Suppressor macrophage treated with lipopolysaccharide for 1 hour (primary cell): ENCODE measurements at regions not wholly inside any gene's neighbourhood (a gene's known extent, or its start where the extent isn't known, plus 50 kb on each side); places are given as distances from the start of the nearest gene placed in this dataset.

Experiments used
- DNase-seq, 3 donors: peaks; one replicate each; pipeline ENCODE4 v3.0.0-alpha.2; 2020 to 2022

DNA sequence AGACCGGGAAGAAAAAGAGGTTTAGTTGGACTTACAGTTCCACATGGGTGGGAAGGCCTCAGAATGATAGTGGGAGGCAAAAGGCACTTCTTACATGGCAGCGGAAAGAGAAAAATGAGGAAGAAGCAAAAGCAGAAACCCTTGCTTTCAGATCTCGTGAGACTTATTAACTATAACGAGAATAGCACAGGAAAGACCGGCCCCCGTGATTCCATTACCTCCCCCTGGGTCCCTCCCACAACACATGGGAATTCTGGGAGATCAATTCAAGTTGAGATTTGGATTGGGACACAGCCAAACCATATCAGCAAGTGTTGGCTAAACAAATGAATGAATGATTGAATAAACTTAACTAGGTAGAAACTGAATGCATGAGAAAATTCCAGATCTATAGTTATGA is 85.3 kb upstream of the PARP11 start:
- DNase-seq = peak in 2 of 3 donors; percentile 19 to 35

DNA sequence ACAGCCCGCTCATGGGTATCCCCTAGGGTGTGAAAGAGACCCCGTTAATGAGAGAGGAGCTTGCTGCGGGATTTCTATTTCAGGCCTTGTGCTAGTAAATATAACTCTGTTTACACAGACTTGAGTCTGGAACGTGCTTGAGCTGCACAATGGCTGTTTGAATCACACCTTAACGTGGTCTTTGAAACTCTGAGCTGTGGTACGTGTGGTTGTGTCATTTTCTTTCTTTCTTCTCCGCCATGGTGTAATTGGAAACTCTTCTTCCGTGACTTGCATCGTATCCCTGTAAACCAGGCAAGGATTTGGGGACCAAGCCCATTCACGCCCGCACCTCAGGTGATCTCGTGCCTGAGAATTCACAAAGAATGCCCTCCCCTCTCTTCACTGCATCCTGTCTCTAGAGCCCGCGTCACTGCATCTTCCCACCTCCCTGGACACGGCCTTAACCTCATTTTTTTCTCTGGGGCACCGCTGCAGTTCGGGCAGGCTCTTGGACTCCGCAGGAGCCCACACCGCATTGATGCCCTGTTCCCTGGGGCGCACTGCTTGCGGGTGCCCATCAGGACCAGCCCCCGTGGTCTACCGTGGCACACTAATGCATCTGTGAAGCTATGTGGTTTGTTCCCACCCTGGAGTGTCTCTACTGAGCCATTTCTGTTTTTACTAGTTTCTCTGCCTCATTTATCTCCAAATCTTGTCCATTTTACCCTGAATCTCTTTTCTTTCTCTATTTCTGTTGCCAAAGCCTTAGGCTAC is 78.4 kb upstream of the PARP11 start:
- no peak for DNase-seq

DNA sequence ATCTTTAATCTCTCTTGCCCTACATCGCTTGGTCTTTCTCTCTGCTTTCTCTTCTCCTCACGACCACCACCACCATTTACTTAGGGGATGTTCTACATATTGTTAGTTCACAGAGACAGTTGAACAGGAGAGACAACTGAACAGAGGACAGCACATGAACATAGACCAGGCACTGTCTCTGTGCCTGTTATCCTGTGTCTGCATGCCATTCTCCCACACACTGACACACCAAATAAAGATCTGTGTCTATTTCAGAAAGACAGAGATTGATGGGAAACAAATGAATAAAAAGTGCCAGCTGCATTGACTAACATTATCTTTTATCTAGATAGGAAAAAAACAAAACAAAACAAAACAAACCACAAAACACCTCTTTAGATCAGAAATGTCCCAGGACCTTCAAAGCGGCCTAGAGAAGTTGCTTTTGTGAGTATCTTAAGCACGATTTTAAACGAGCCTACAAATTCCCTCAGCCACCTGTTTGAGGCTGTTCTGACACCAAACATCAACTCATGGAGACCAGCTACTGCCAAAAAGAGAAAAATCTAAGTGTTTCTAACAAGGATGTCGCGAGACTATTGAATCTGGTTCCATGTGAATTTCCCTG is 77.6 kb upstream of the PARP11 start:
- no peak for DNase-seq

DNA sequence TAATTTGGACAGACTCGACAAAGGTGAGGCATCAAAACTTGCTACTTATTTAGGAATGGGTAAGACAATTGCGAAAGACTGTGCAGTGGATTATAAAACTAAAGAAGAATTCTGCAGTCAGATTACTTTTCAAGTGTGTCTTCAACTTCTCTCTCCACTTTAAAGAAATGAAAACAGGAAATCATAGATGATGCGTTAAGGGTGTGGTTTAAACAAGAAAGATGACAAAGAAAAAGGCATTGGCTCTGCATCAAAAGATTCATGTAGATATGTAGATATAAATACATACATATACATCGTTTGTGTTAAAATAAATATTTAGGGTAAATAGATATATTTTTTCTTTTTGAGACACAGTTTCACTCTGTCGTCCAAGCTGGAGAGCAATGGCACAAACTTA is 74.6 kb upstream of the PARP11 start:
- DNase-seq = peak; percentile 14 to 31 (median 22)

DNA sequence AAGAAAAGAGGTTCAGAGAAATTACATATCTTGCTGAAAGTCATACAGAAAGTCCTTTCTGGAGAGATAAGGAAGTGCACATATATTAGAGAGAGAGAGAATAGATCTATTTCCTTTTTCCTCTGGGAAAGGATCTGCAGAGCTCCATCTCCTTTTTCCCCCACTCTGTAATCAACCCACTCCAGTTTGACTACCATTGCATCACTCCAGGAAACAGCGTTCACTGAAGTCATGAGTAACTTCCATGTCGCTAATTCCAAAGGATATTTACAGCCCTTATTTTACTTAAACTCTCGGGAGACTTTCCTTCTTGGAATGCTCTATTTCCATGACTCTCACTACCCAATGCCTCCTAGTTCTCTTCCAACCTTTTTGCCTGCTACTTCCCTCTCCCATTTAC is 72.5 kb upstream of the PARP11 start:
- peak in 1 of 3 donors; percentile 18 for DNase-seq

DNA sequence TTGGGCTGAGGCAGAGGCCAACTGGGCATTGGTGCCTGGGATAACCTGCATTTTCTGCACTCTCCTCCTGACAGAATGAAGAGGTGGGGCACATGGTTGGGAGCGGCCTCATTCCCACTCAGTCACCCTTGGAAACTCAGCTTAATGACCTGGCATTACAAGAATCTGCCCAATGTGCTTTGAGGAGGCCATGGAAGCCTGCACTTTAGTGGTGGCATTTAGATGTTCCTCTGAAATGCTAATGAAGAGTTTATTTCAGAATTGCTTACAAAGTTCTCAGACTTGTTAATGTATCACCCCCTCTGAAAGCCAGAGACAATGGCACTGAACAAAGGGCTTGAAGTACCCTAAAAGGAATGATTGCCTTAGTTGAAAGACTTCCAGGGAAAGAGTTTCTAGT is 71.4 kb upstream of the PARP11 start:
- DNase-seq = no peak

DNA sequence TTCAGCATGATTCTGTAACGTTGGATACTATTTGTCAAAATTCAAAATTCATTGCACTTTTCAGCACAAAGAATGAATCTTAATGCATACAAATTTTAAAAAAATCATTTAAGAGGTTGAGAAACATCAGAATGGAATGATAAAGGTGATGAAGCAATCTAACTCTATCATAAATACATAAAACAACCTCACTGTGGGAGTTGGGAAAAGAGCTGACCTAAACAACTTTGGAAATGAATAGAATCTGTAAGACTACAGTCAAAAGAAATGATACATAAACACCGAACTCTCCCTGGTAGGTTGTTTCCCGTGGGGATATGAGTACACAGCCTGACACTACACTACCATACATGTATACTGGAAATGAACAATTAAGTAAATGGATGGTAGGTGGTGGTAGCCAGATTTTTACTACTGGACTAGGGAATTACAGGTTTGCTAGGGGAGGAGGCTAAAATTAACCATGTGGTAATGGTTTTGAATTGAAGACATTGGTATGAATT is 64.9 kb upstream of the PARP11 start:
- no peak for DNase-seq

DNA sequence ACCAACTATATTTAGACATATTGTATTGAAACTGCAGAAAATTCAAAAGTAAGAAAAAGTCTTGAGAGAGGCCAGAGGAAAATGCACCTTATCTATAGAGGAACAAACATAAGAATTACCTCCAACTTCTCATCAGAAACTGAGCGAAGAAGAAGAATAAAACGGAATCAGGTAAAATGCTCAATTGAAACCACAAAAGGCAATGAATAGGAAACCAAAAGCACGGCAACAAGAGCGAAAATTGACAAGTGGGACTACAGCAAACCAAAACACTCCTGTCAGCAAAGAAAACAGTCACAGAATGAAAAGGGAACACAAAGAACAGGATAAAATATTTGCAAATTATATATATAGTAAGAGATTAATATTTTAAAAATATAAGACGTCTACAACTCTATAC is 61.9 kb upstream of the PARP11 start:
- DNase-seq = no peak

DNA sequence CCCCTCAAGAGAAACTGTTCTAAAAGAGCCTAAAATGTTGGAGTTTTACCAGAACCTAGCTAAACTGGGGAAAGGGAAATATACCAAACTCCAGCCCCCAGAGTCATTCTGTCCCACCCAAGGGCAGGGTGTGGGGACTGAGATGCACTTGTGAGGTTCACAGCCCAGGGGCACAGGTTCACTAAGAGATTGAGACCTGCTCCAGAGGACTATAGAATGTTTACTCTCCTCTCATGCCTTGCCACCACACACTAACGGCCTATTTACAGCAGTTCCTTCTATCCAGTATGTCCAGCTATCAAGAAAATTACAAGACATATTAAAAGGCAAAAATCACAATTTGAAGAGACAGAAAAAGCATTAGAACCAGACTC is 60.6 kb upstream of the PARP11 start:
- no peak for DNase-seq

DNA sequence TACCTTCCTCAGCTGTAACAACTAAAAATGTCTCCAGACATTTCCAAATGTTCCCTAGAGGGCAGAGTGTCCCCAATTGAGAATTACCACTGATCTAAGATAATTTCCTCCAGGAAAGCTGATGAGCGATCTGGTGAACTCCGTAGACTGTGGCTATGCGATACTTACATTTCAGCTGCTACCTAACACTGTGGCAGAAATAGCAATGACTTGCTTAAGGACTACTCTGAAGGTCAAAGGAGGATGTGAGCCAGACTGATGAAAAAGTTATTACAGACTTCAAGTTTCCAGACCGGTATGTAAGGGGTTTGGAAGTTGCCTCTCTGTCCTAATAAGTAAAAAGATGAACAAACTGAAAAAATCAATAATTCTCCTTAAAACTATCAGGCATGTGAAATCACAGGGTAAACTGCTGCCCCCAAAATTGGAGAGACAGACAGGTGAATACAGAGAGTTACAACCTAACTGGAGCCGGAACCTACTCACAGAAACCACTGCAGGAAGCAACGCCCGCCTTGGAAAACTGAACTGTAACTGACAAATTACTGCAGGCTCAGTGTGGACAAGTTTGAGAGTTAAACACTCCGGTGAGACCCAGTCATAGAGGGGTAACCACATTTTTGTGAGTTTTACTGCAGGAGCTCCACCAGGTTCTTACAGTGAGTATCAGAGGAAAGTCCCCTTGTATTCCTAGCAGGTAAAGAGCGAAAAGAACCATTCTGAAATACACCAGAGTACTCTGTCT is 60.0 kb upstream of the PARP11 start:
- peak in 1 of 3 donors; percentile 7 for DNase-seq

DNA sequence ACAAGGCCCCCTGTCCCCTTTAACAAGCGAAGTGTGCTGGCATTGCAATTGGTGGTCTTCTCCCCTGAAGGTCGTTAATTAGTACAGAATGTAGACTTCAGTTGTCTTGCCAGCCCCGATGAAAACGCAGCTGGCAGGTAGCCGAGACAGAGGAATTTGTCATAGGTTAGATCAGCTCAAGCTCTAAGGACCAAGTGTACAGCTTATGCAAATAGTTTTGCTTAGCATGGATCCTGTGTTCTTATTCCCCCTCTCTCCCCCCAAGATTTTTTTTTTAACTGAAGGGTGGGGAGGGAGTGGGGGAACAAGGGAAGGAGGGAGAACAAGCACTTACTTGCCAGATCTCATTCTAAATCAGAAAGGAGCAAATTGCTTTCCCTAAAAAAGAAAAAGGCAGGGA is 58.6 kb upstream of the PARP11 start:
- DNase-seq = no peak

DNA sequence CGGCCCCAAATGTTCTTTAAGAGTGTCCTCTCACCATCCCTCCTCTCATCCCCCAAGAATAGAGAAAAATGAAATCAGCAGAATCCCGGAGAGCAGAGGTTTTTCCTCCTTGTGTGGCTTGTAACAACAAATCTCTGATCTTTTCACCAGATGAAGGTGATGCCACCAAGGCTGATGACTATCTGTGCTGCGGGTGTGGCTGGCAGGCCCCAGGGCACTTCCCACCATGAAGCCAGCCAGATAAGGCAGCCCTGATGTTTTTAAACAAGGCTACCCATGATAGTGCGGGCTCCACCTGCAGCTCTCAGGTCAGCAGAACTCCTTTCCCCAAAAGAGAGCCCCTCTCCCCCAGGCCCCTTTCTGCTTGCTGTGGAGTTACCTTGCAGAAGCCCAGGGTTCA is 58.0 kb upstream of the PARP11 start:
- DNase-seq = no peak

DNA sequence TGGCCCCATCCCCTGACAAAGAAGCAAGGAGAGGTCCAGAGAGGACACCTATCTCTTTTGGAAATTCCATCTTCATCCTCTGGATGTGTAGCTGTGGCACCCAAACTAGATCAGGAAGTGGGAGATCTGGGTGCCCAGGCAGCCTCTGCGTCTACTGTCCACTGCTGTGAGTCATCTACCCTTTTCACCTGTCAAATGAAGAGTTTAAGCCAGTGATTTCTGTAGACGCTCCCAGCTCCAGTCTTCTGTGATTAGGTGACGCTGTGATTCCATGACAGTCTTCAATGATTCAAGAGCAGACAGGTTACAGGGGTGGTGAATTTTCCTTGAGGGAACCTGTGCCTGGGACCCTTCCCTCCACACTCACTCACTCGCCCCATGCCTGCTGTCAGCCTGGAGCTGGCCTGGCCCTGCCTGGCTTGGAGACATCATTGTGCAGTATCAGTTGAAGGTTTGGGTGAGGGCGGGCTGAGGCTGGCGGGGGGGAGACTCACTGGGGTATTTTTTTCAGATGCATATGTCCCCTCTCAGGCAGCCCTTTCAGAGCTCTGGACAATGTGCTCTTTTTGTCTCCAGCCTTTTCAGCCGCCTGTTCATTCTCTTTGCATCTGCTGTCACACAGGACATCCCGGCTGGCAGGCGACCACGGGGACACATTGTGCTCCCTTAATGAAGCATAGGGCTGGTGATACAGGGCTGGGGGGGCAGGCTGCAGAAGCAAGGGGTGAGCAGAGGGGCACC is 56.8 kb upstream of the PARP11 start:
- no peak for DNase-seq

DNA sequence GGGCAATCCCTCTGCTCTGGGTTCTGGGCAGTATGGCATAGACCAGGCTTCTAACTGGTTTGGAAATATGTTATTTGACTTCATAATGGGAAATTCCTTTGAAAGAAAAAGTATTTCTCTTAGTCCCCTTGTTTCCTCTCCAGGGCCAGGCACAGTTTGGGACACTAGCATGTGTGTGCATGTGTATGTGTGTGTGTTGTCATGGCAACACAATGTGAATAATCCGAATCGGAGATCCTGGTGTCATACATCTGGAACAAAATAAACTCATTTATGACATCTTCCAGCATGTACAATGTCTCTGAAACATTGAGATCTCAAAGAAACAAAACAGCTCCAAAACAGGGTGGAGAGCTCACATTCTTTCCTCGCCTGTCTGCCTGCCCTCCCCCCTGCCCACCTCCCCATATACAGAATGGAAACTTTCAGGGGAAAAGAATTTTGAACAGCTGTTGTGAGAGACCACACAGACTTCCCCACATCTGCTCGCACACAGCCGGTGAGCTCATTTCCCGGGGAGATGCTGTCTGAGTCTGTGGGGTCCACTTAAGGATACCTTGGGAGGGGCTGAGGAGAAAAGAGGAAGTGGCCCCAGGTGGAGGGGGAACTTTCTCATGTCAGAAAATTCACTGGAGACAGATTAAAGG is 55.5 kb upstream of the PARP11 start:
- peak; percentile 12 to 31 (median 23) for DNase-seq

DNA sequence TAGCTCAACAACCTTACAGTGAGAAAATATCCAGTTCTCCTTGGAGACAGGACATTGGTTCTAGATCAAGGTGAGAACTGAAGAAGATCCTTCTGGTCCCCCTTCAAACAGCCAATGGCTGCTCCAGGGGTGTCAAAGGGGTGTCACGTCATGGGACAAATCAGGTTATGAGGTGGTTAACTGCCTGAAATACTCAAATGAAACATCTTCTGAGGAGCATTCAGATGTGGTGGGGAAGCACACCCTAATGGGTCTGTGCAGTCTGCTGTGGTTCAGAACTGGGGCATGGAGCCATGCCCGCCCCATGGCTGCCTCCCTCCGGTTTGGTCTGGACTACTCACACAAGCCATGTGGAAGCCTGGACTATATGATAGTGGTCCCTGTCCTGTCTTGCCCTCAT is 52.4 kb upstream of the PARP11 start:
- DNase-seq = no peak

DNA sequence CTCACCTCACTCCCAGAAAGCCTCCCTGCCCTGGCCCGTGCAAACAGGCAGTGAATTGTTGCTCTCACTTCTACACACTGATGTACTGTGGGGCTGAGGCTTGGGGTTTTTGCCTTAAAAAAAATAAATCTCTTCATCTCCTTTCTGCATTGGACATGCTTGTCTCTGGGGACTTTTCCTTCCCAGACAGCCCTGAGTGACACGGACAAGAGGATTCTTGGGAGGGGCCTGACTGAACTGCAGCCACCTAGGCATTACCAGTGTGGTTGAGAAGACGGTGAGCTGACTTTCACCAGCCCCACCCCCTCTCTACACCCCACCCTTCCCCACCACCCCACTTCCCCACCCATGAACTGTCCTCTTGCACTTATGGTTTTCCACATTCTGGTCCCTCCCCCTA is 51.6 kb upstream of the PARP11 start:
- DNase-seq = no peak

DNA sequence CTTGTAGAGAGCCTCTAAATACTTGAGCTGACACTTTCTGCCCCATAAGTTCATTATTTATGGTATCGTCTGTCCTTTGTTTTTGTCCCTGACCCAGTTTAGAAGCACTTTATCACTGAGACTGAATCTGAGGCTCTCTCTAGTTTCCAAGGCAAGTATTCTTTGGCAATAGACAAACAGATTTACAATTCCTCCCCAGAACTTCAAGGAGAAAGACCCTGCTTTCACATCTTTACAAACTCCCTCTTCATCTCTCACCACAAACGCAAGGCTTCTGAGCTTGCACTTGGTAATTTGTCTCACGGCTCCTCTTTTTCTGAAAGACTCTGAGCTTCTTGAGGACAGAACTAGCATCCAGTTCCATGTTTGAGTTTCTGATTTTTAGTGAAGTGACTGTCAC is 49.8 kb upstream of the PARP11 start:
- DNase-seq = no peak
